Ovary (tissue), 7 donors: ENCODE measurements at regions not wholly inside any gene's neighbourhood (a gene's known extent, or its start where the extent isn't known, plus 50 kb on each side); places are given as distances from the start of the nearest gene placed in this dataset.
A peak's percentile ranks its signal among the peaks of the same experiment; 100 is the strongest.

Source experiments
- DNase-seq, 5 donors: peaks; one replicate each; pipeline ENCODE4 v3.0.0-alpha.2; 2019 to 2020
- H3K27ac ChIP-seq, 2 donors: fragments of 200-600 bp; one replicate each; pipeline versions ENCODE4 v1.5.1 to v1.8.0; 2019 to 2022
- H3K27me3 ChIP-seq: fragments of 200-600 bp; one replicate; pipeline ENCODE4 v1.8.0; 2022
- H3K36me3 ChIP-seq: fragments of 200-600 bp; sonication (generic); one replicate; pipeline ENCODE4 v1.5.1; 2019
- H3K4me1 ChIP-seq: one replicate; pipeline ENCODE4 v1.8.1; 2013; ENCODE audit warnings: mild to moderate bottlenecking, moderate library complexity; ENCODE audit not compliant: insufficient read depth
- H3K4me3 ChIP-seq: fragments of 200-600 bp; sonication (generic); one replicate; pipeline ENCODE4 v1.5.1; 2017
- H3K9me3 ChIP-seq, 2 donors: fragments of 200-600 bp in 1 of 2; sonication (generic) in 1 of 2; one replicate each; pipeline versions ENCODE4 v1.5.1 to v1.8.1; 2013 to 2019; ENCODE audit warnings: mild to moderate bottlenecking in 1 of 2, moderate library complexity in 1 of 2
- EP300 ChIP-seq: sonication (generic); formaldehyde crosslinking; IDR thresholded peaks from one replicate; pipeline ENCODE4 v1.6.1; 2017; ENCODE audit warnings: antibody characterized with exemption
- POLR2A ChIP-seq: fragments of 450-650 bp; IDR thresholded peaks from one replicate; pipeline ENCODE4 v1.6.1; 2017; ENCODE audit warnings: antibody characterized with exemption, mild to moderate bottlenecking, moderate library complexity
- WGBS, 3 donors: extraction: QIAGEN DNeasy Blood & Tissue Kit in 1 of 3; methylation state at CpG; one replicate each; pipeline versions ENCODE4 v1.1.5 to v1.1.7; 2013 to 2017; 5-methylcytosine and 5-hydroxymethylcytosine counted together
- intact Hi-C, 4 donors: fragments of 100-400 bp; cut with DNase I; formaldehyde crosslinking; loops; one replicate each; pipeline versions ENCODE4 v1.11.0 to v1.15.1; 2022 to 2023
- TF ChIP-seq, protein P1 (sequence below), 3 donors: fragments of 450-650 bp in 2 of 3; fragments of 200-600 bp in 1 of 3; IDR thresholded peaks; one replicate each; pipeline versions ENCODE4 v1.5.1 to v1.8.0; 2016 to 2022; ENCODE audit warnings: antibody characterized with exemption in 3 of 3, mild to moderate bottlenecking in 1 of 3
- donor health status: DM: no; HTN: no; CAD: no; lungs with moderate emphysema.
- donor health status: DM: no; HTN: no; CAD: no.
- donor health status: Bipolar disorder and iron deficiency.
- donor health status: DM: no; HTN: no; CAD: no.
- donor health status: DM: yes; HTN: yes; CAD: no.

GRCh38 chr2:43138441-43138840, 88.0 kb downstream of the ZFP36L2 start:
- Histone ChIP-seq H3K27ac (no peak overlapping the region), H3K27me3 (no peaks in the 10 kb centered on the region), H3K36me3 (no peaks in the 10 kb centered on the region), H3K4me1 (peaks cover 10% of the 10 kb centered on the region), H3K4me3 (no peak overlapping the region), H3K9me3 (no peaks in the 10 kb centered on the region)
- TF ChIP-seq EP300 (no peak), POLR2A (no peak)
- TF ChIP-seq, protein P1, sequence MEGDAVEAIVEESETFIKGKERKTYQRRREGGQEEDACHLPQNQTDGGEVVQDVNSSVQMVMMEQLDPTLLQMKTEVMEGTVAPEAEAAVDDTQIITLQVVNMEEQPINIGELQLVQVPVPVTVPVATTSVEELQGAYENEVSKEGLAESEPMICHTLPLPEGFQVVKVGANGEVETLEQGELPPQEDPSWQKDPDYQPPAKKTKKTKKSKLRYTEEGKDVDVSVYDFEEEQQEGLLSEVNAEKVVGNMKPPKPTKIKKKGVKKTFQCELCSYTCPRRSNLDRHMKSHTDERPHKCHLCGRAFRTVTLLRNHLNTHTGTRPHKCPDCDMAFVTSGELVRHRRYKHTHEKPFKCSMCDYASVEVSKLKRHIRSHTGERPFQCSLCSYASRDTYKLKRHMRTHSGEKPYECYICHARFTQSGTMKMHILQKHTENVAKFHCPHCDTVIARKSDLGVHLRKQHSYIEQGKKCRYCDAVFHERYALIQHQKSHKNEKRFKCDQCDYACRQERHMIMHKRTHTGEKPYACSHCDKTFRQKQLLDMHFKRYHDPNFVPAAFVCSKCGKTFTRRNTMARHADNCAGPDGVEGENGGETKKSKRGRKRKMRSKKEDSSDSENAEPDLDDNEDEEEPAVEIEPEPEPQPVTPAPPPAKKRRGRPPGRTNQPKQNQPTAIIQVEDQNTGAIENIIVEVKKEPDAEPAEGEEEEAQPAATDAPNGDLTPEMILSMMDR (IDR thresholded peaks at IDR 0.05) = no peak
- DNase-seq = peak in 1 of 5 donors; percentile 8
- intact Hi-C loops = no loop called here
- WGBS, 3 donors = 93 to 95% (median 93%) methylated on average over 3 of the region's 3 CpGs

DNA sequence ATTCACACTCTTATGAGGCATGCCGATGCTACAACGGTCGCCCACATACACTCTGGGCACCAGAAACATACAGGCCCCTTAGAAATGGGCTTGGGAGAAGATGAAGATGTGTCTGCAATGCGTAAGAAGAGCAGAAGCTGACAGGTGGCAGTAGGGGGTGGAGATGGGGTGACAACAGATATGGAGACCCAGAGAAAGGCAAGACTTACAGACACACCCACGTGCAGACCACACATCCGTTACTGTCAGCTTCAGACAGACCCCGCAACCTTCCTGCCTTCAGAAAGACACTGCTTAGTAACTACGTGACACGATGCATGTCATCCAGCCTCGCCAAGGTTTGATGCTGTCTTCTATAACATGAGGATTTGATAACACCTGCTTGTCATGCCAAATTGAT, 89.5 kb downstream of the ZFP36L2 start:
- DNase-seq = peak in 1 of 5 donors; percentile 13
- Histone ChIP-seq H3K9me3 (no peaks in the 10 kb centered on the region), H3K4me1 (peaks cover 10% of the 10 kb centered on the region), H3K27ac (no peak overlapping the region), H3K4me3 (no peak overlapping the region), H3K36me3 (no peaks in the 10 kb centered on the region), H3K27me3 (no peaks in the 10 kb centered on the region)
- intact Hi-C loops = no loop called here
- 91 to 96% (median 92%) methylated on average over 10 of the region's 10 CpGs for WGBS, 3 donors
- TF ChIP-seq POLR2A = no peak
- TF ChIP-seq EP300 = no peak
- TF ChIP-seq, protein P1 (IDR thresholded peaks at IDR 0.05) = no peak

DNA sequence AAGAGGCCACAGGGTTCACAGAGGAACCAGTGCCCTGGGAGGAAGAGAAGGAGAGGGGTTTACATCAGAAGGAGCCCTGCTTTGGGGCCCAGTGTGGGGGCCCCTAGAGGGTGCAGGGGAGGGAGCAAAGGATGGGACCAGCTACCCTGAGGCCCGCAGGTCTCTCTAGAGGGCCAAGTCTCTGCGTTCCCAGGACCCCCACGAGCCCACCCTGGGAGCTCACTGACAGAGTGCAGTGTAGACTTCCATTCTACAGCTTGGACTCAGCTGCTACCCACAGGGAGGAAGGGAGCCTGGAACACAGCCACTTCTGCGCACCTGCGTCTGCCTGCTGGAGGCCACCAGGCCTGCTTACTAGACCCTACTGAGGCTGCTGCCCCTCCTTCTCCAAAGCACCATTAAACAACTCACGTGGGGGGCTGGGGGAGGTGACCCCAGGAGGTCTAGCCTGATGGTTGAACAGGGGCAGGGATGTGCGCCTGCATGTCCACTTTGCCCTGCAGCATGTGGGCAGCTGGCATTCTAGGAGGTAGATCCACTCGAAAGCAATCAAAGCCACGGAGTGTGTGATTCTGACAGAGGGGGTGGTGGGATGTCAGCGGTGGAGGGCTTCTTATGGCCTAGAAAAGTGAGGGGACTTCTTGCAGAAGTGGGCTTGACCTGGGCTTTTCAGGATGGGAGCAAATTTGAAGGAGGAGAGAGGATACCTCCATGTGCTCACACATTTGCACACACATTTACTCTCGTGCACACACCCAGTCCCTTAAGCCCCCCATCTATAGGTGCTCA, 90.2 kb downstream of the ZFP36L2 start:
- H3K4me1 ChIP-seq = peaks cover 10% of the 10 kb centered on the region
- no peaks in the 10 kb centered on the region for H3K27me3 ChIP-seq
- no peak for TF ChIP-seq POLR2A
- TF ChIP-seq EP300 = no peak
- TF ChIP-seq, protein P1 (IDR thresholded peaks at IDR 0.05) = no peak
- WGBS, 3 donors = 84 to 91% (median 90%) methylated on average over 11 of the region's 11 CpGs
- H3K36me3 ChIP-seq = no peaks in the 10 kb centered on the region
- no peaks in the 10 kb centered on the region for H3K9me3 ChIP-seq
- H3K27ac ChIP-seq = no peak overlapping the region
- intact Hi-C loops = no loop called here
- H3K4me3 ChIP-seq = no peak overlapping the region
- DNase-seq = peak in 1 of 5 donors; percentile 33

DNA sequence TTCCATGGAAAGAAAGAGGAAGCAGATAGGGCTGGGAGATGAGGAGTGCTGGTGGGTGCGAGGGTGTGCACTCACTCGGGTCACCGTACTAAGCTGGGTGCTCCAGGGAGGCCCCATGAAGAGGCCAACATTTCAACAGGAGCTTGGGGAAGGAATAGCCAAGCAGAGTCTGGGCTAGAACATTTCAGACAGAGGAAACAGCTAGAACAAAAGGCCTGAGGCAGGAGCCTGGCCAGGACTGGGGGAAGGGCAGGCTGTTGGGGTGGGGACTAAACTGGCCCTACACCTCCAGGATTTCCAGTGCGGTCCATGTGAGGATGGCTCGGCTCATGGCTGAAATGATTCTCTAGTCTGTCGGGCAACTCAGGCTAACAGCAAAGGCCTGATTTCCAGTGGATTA, 90.8 kb downstream of the ZFP36L2 start:
- H3K4me1 ChIP-seq = peaks cover 10% of the 10 kb centered on the region
- no peaks in the 10 kb centered on the region for H3K9me3 ChIP-seq
- H3K36me3 ChIP-seq = no peaks in the 10 kb centered on the region
- intact Hi-C loops = no loop called here
- H3K27ac ChIP-seq = no peak overlapping the region
- WGBS, 3 donors = 90 to 93% (median 91%) methylated on average over 6 of the region's 6 CpGs
- H3K4me3 ChIP-seq = no peak overlapping the region
- H3K27me3 ChIP-seq = no peaks in the 10 kb centered on the region
- TF ChIP-seq EP300 (no peak), POLR2A (no peak)
- TF ChIP-seq, protein P1 (IDR thresholded peaks at IDR 0.05) = no peak
- DNase-seq = peak in 1 of 5 donors; percentile 26
